HFFc6 (cell line): ENCODE measurements at regions not wholly inside any gene's neighbourhood (a gene's known extent, or its start where the extent isn't known, plus 50 kb on each side); places are given as distances from the start of the nearest gene placed in this dataset.
"Not testable (repeated sequence)": the region's sequence is repeated elsewhere in the genome, so short reads cannot be mapped to it uniquely, and the experiment has no call there.

Experiments
- DNase-seq: peaks from one replicate; pipeline ENCODE4 v3.0.0-alpha.2; 2018
- H3K27ac Mint-ChIP-seq: 2 replicates; pipeline ENCODE4 v1.8.0; 2020; ENCODE audit warnings: mild to moderate bottlenecking, mixed read lengths
- H3K27me3 Mint-ChIP-seq: 2 replicates; pipeline ENCODE4 v1.8.0; 2021; ENCODE audit warnings: mild to moderate bottlenecking, moderate library complexity, mixed read lengths; ENCODE audit not compliant: insufficient read depth
- H3K36me3 Mint-ChIP-seq: 2 replicates; pipeline ENCODE4 v1.8.0; 2021; ENCODE audit warnings: low read depth, mixed read lengths
- H3K4me1 Mint-ChIP-seq: 2 replicates; pipeline ENCODE4 v1.8.0; 2020; ENCODE audit warnings: low read depth, mixed read lengths
- H3K4me3 Mint-ChIP-seq: 2 replicates; pipeline ENCODE4 v1.8.0; 2020; ENCODE audit warnings: mild to moderate bottlenecking, moderate library complexity, mixed read lengths
- H3K9me3 Mint-ChIP-seq: 2 replicates; pipeline ENCODE4 v1.8.0; 2020; ENCODE audit warnings: mild to moderate bottlenecking, mixed read lengths
- TF ChIP-seq, protein P1 (sequence below): fragments of 200-600 bp; sonication (generic); IDR thresholded peaks from 2 replicates; pipeline ENCODE4 v1.5.0; 2021; ENCODE audit warnings: antibody characterized with exemption, mild to moderate bottlenecking

DNA sequence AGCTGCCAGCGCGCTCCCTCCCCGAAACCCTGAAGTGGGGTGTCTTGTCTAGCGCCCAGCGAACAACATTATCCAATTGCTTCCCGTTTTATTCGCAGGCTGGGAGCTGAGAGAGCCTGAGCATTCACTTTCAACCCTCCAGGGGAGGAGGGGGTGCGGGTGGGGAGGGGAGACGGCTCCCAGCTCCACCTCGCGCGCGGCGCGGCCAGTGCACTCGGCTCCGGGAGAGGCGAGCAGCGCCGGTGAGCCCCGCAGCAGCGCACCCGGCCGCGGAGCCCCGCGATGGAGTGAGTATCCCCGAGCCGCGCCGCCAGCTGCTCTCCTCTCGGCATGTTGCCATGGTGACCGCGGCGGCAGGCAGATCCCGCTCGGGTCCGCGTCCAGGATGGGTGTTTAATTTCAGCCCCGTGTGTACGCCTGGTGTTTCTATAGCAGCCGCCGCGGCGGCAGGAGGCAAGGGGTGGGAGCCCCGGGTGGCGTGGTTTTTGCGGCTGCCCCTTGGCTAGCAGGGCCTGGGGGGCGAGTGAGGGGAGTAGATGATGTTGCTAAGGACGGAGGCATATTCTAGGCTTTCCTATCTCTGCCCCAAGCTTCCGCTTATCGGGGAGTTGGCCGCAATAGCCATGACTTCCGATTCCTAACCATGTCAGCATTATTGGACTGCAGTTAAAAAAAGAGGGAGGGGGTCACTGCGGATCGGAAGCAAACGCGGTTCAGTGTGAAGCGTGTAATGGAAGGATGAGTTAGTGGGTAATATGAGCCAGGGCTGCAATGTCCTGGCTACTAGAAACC is 139.2 kb upstream of the PALM2AKAP2 start:
- no peaks in the 10 kb centered on the region for H3K9me3 Mint-ChIP-seq
- TF ChIP-seq, protein P1, sequence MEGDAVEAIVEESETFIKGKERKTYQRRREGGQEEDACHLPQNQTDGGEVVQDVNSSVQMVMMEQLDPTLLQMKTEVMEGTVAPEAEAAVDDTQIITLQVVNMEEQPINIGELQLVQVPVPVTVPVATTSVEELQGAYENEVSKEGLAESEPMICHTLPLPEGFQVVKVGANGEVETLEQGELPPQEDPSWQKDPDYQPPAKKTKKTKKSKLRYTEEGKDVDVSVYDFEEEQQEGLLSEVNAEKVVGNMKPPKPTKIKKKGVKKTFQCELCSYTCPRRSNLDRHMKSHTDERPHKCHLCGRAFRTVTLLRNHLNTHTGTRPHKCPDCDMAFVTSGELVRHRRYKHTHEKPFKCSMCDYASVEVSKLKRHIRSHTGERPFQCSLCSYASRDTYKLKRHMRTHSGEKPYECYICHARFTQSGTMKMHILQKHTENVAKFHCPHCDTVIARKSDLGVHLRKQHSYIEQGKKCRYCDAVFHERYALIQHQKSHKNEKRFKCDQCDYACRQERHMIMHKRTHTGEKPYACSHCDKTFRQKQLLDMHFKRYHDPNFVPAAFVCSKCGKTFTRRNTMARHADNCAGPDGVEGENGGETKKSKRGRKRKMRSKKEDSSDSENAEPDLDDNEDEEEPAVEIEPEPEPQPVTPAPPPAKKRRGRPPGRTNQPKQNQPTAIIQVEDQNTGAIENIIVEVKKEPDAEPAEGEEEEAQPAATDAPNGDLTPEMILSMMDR: no peak
- DNase-seq: no peak
- peaks cover 45% of the 10 kb centered on the region for H3K27me3 Mint-ChIP-seq
- peak overlapping the region; percentile 8; the same call in 1 of the 2 replicates for H3K4me3 Mint-ChIP-seq
- no peaks in the 10 kb centered on the region for H3K36me3 Mint-ChIP-seq
- H3K27ac Mint-ChIP-seq: no peak overlapping the region
- H3K4me1 Mint-ChIP-seq: no peaks in the 10 kb centered on the region

DNA sequence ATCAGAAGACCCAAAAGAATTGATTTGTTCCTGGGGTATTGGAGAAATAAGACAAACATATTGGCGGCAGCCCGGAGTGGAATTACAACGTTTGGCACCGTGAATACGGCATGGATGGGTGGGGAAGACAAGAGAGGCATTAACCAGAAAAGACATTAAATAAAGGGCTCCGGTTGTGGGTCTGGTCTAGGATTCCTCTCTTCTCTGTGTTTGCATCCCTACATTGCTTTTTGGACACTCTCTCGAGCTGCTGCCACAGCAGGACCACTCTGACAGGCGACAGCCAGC is 138.7 kb upstream of the PALM2AKAP2 start:
- Mint-ChIP-seq H3K4me1 (no peaks in the 10 kb centered on the region), H3K36me3 (no peaks in the 10 kb centered on the region), H3K9me3 (no peaks in the 10 kb centered on the region), H3K27ac (no peak overlapping the region), H3K27me3 (peaks cover 45% of the 10 kb centered on the region), H3K4me3 (no peak overlapping the region)
- TF ChIP-seq, protein P1: no peak
- DNase-seq: no peak

DNA sequence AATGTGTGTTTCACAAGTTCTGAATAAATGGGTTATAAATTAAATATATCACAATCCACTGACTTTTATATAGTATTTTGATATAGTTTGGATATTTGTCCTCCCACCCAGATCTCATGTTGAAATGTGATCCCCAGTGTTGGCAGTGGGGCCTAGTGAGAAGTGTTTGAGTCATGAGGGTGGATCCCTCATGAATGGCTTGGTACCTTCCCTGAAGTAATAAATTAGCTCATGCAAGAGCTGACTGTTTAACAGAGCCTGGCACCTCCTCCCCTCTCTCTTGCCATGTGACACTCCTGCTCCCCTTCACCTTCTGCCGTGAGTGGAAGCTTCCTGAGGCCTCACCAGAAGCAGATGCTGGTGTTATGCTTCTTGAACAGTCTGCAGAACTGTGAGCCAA is 127.9 kb upstream of the PALM2AKAP2 start:
- Mint-ChIP-seq H3K4me3 (no peak overlapping the region), H3K36me3 (no peaks in the 10 kb centered on the region), H3K27me3 (peaks cover 10% of the 10 kb centered on the region), H3K4me1 (peaks cover 12% of the 10 kb centered on the region), H3K27ac (no peak overlapping the region), H3K9me3 (no peaks in the 10 kb centered on the region)
- no peak for DNase-seq
- TF ChIP-seq, protein P1: no peak

DNA sequence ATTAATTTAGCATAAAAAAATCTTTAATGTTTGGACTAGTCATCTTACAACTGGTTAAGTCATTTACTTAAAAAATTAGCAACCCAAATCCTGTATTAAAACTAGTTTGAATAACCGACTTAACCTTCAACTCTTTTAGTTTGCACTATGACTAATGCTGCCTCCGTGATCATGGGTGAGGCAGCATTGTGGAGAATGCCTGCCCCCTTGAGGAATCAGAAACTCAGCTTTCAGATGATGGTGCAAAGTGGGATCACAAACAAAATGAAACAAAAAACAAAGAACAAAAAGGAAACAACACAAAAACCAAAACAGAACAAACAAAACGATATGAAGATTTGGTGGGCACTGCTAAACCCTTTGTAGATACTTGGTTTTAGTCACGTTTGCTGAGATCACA is 127.0 kb upstream of the PALM2AKAP2 start:
- no peaks in the 10 kb centered on the region for H3K9me3 Mint-ChIP-seq
- H3K4me1 Mint-ChIP-seq: peaks cover 12% of the 10 kb centered on the region
- no peaks in the 10 kb centered on the region for H3K36me3 Mint-ChIP-seq
- TF ChIP-seq, protein P1: peak; percentile 69
- no peak overlapping the region for H3K27ac Mint-ChIP-seq
- peak overlapping the region; percentile 5 for H3K4me3 Mint-ChIP-seq
- peaks cover 14% of the 10 kb centered on the region for H3K27me3 Mint-ChIP-seq
- DNase-seq: peak; percentile 27

DNA sequence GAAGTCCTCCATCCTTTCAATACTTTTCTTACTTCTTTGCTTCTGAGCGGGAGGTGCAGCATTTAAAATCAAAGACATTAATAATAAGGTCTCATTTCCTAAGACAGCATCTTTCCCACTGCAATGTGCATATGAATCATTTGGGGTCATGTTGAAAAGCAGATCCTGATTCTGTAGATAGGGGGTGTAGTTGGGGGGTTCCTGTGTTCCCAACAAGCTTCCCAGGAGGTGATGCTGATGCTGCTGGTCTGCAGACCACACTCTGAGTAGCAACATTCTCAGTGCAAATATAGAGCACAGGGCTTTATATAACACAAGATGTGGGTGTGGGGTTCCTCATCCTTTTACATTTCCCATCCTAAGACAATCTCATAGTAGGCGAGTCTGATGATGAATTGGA is 126.5 kb upstream of the PALM2AKAP2 start:
- DNase-seq: no peak
- TF ChIP-seq, protein P1: no peak
- H3K9me3 Mint-ChIP-seq: no peaks in the 10 kb centered on the region
- H3K4me3 Mint-ChIP-seq: no peak overlapping the region
- H3K4me1 Mint-ChIP-seq: peaks cover 12% of the 10 kb centered on the region
- no peaks in the 10 kb centered on the region for H3K36me3 Mint-ChIP-seq
- no peak overlapping the region for H3K27ac Mint-ChIP-seq
- H3K27me3 Mint-ChIP-seq: peaks cover 13% of the 10 kb centered on the region

DNA sequence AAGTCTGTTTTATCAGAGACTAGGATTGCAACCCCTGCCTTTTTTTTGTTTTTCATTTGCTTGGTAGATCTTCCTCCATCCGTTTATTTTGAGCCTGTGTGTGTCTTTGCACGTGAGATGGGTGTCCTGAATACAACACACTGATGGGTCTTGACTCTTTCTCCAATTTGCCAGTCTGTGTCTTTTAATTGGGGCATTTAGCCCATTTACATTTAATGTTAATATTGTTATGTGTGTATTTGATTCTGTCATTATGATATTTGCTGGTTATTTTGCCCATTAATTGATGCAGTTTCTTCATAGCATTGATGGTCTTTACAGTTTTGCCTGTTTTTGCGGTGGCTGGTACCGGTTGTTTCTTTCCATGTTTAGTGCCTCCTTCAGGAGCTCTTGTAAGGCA is 116.0 kb upstream of the PALM2AKAP2 start:
- not testable (repeated sequence) for DNase-seq, H3K4me3 Mint-ChIP-seq, H3K27ac Mint-ChIP-seq, H3K4me1 Mint-ChIP-seq, H3K36me3 Mint-ChIP-seq
- H3K27me3 Mint-ChIP-seq: peaks cover 15% of the 10 kb centered on the region
- peaks cover 19% of the 10 kb centered on the region; the same call in 1 of the 2 replicates for H3K9me3 Mint-ChIP-seq

DNA sequence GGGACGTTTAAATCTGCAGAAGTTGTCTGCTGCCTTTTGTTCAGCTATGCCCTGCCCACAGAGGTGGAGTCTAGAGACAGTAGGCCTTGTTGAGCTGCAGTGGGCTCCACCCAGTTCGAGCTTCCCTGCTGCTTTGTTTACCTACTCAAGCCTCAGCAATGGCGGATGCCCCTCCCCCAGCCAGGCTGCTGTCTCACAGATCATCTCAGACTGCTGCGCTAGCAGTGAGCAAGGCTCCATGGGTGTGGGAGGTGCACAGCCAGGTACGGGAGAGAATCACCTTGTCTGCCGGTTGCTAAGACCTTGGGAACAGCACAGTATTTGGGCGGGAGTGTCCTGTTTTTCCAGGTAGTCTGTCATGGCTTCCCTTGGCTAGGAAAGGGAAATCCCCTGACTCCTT is 114.3 kb upstream of the PALM2AKAP2 start:
- H3K27me3 Mint-ChIP-seq: peaks cover 15% of the 10 kb centered on the region

More for the DNA sequence above, 114.3 kb upstream of the PALM2AKAP2 start:
- H3K9me3 Mint-ChIP-seq: peaks cover 19% of the 10 kb centered on the region; the same call in 1 of the 2 replicates
- not testable (repeated sequence) for H3K36me3 Mint-ChIP-seq, H3K4me3 Mint-ChIP-seq, H3K27ac Mint-ChIP-seq, DNase-seq, H3K4me1 Mint-ChIP-seq
